Epithelial cell of esophagus (primary cell): ENCODE measurements at regions not wholly inside any gene's neighbourhood (a gene's known extent, or its start where the extent isn't known, plus 50 kb on each side); places are given as distances from the start of the nearest gene placed in this dataset.
"Not testable (repeated sequence)": the region's sequence is repeated elsewhere in the genome, so short reads cannot be mapped to it uniquely, and the experiment has no call there.

Experiments
- DNase-seq: peaks from one replicate; pipeline ENCODE4 v3.0.0; 2010; ENCODE audit warnings: low read depth
- H3K4me3 ChIP-seq: 2 replicates; pipeline ENCODE4 v1.5.1; 2011; ENCODE audit warnings: mild to moderate bottlenecking, low read length, control low read depth
- TF ChIP-seq, protein P1 (sequence below): IDR thresholded peaks from 2 replicates; pipeline ENCODE4 v1.5.1; 2011; ENCODE audit warnings: low read depth, mild to moderate bottlenecking, low read length, control low read depth, inconsistent platforms; ENCODE audit not compliant: insufficient read depth; ENCODE audit errors: missing control alignments

- not testable (repeated sequence) for H3K4me3 ChIP-seq, DNase-seq
Observed at GRCh38 chr1:143728802-143729448, 242.9 kb downstream of the FAM72C start.

- TF ChIP-seq, protein P1, sequence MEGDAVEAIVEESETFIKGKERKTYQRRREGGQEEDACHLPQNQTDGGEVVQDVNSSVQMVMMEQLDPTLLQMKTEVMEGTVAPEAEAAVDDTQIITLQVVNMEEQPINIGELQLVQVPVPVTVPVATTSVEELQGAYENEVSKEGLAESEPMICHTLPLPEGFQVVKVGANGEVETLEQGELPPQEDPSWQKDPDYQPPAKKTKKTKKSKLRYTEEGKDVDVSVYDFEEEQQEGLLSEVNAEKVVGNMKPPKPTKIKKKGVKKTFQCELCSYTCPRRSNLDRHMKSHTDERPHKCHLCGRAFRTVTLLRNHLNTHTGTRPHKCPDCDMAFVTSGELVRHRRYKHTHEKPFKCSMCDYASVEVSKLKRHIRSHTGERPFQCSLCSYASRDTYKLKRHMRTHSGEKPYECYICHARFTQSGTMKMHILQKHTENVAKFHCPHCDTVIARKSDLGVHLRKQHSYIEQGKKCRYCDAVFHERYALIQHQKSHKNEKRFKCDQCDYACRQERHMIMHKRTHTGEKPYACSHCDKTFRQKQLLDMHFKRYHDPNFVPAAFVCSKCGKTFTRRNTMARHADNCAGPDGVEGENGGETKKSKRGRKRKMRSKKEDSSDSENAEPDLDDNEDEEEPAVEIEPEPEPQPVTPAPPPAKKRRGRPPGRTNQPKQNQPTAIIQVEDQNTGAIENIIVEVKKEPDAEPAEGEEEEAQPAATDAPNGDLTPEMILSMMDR, result no peak
- no peak for DNase-seq
- H3K4me3 ChIP-seq, result no peak overlapping the region
Observed at GRCh38 chr1:143727263-143727662, 244.5 kb downstream of the FAM72C start.

DNA sequence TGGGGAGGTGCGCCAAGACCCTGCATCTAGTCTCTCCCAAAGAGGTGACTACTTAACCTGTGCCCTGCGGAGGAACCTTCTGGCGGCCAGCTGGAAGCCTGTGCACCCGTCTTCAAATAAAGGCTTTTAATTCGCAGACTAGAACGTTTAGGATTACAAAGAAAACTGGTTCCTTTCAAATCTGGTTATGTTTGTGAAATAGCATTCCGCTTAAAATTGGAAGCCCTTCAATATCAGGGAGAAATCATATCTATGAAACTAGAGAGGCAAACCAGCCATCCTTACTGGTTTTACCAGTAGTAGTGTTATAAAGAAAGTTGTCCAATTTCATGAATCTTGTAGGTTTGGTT, 250.8 kb downstream of the FAM72C start:
- no peak overlapping the region for H3K4me3 ChIP-seq
- no peak for DNase-seq
- TF ChIP-seq, protein P1, result no peak

DNA sequence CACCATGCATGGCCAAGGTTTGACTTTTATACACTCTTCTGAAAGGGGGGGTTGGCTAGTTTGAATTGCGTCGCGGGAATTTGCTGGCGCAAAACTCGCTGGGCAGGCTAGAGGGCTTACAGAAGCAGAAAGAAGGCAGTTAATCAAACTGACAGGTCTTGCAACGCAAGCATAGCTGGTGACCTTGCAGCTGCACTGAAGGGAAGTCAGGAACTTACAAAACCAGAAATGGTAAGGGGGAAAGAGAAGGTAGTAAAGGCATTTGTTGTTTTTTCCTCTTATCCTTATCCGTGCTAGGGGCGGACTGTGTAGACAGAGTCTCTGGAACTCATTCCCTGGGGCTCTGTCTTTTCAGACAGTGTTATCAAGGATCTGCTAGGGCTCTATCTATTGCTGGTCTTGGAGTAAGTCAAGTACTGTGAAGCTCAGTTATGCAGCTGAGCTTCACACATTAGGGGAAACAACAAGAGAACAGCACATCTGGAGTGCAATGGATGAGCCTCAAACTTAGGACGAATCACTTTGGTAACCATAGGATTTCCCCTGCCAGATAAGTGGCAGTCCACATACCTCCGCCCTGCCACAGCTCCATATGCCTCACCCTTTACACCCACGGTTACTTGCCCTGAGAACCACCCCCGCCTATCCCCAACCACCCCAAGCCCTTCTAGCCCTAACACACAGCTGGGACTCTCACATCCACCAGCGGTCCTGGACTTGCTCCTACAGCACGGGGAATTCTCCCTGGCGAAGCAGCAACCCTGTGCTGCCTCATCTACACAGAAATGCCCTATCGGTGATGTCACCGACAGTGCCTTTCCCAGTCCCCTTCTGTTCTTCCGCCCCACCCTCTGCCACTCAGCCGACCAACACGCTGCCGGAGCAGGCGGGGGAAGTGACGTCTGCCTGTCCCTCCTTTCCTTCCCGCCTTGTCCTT, 251.4 kb downstream of the FAM72C start:
- no peak overlapping the region for H3K4me3 ChIP-seq
- TF ChIP-seq, protein P1, result no peak
- peak; percentile 48 for DNase-seq

DNA sequence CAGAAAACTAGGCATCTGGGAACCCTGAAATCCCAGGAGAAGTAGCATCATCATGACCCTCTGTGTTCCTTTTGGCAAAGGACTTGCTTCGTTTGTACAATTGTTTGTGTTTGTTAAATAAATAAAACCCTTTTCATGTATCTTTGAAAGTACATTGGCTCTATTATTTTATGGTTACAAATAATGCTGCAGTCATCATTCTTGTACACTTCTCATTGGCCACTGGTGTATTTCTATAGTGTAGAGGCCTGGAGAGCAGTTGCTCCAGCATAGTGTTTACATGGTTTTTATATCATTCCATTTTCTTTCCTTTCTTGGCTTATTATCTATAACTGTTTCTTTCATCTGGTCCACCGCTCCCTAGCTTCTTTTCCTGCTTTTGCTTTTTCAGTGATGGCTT, 253.3 kb downstream of the FAM72C start:
- H3K4me3 ChIP-seq, result no peak overlapping the region
- no peak for DNase-seq
- TF ChIP-seq, protein P1, result no peak

DNA sequence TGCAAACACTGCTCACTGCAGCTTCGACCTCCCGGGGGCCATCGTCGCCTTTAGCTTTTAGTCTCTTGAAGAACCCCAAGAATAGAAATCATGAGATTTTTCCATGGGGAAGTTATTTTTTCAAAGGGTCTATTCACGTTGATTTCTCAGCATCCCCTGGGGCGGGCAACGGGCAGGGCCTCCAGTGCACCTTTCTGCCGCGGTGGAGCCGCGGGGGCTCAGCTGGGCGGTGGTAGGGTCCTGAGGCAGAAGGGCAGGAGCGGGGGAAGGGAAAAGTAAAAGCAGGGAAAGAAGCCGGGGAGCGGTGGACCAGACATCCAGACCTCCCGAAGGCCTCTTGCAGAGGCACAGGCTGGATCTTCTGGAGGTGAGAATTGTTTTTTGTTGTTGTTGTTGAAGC, 253.8 kb downstream of the FAM72C start:
- TF ChIP-seq, protein P1, result no peak
- no peak overlapping the region for H3K4me3 ChIP-seq
- no peak for DNase-seq

DNA sequence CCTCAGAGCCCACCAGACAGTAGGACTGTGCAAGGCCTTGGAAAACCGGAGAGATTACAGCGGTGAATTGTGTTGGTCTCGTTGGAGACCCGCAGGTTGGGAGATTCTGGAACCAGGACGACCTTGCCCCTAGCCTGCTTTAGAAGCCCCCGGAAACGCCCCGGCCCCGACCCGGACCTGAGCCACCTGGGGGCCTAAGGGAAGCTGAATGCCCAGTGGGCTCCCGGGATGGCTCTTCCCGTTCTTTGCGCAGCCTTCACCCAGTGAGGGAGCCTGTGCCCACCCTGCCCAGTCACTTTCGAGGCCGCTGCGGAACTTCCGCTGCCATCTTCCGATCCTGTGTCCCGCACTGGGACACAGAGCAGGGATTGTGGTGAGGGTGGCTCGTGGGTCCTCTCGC, 254.4 kb downstream of the FAM72C start:
- TF ChIP-seq, protein P1, result no peak
- no peak overlapping the region for H3K4me3 ChIP-seq
- no peak for DNase-seq

DNA sequence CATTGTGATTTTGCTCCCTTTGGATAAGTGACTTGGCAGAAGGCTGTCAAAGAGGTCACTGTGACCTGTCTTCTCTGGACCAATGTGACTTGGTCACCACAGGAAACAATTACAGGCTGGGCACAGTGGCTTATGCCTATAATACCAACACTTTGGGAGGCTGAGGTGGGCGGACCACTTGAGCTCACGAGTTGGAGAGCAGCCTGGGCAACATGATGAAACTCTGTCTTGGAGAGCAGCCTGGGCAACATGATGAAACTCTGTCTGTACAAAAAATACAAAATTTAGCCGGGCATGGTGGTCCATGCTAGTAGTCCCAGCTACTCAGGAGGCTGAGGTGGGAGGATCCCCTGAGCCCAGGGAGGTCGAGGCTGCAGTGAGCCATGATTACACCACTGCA, 256.9 kb downstream of the FAM72C start:
- DNase-seq, H3K4me3 ChIP-seq: not testable (repeated sequence)
